Loucy (cell line): ENCODE measurements at regions not wholly inside any gene's neighbourhood (a gene's known extent, or its start where the extent isn't known, plus 50 kb on each side); places are given as distances from the start of the nearest gene placed in this dataset.

ENCODE experiments used
- EZH2phosphoT487 ChIP-seq: fragments of 200-600 bp; IDR thresholded peaks from 2 replicates; pipeline ENCODE4 v1.6.1; 2018; ENCODE audit warnings: antibody characterized with exemption, mild to moderate bottlenecking, moderate library complexity, borderline replicate concordance
- TF ChIP-seq, protein P1 (sequence below): fragments of 200-600 bp; sonication (generic); conservative IDR thresholded peaks from 2 replicates; pipeline ENCODE4 v1.5.1; 2014; ENCODE audit warnings: mild to moderate bottlenecking, antibody characterized with exemption, low read length

DNA sequence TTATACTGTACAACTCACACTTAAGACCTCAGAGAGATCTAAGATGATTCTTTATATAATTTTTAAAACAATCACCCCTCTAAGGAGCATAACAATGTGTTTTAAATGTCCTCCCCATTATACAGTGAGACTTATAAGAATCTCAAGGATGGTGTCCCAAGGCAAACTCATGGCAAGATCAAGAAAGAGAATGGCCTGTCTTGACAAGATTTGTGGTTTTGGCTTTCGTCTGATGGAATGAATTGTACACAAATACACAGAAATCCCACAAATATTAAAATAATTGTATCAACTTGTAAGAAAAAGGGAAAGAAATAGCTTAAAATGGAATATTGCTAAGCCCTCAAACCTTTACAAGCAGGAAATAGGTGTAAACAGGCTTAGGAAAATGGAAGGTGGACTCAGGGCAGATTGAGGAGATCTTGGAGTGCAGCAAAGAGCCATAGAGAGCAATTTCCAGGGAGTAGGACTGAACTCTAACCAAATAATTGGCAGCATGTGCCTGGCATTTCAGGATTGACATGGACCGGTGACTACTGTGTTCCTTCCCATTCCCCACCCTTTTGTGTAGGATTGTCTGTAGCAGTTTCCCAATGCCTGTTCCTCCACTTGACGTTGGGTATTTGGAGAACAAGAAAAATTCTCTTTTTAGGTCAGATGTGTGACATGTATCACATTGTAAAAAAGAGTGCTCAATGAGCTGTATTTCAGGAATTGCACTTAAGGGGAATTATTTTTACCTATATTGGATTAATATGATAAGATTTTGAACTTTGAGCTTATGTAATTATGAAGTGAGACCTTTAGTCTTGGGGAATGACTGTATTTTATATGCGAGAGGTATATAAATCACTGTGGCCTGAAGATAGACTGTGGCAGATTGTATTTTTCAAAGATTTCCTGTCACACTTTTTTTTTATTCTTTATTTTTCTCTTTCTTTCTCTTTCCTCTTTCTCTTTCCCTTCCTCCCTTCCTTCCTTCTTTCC lies 317.8 kb upstream of the SLITRK3 start:
- TF ChIP-seq, protein P1, sequence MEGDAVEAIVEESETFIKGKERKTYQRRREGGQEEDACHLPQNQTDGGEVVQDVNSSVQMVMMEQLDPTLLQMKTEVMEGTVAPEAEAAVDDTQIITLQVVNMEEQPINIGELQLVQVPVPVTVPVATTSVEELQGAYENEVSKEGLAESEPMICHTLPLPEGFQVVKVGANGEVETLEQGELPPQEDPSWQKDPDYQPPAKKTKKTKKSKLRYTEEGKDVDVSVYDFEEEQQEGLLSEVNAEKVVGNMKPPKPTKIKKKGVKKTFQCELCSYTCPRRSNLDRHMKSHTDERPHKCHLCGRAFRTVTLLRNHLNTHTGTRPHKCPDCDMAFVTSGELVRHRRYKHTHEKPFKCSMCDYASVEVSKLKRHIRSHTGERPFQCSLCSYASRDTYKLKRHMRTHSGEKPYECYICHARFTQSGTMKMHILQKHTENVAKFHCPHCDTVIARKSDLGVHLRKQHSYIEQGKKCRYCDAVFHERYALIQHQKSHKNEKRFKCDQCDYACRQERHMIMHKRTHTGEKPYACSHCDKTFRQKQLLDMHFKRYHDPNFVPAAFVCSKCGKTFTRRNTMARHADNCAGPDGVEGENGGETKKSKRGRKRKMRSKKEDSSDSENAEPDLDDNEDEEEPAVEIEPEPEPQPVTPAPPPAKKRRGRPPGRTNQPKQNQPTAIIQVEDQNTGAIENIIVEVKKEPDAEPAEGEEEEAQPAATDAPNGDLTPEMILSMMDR = no peak
- no peak for TF ChIP-seq EZH2phosphoT487
